ENCODE measurements at regions not wholly inside any gene's neighbourhood (a gene's known extent, or its start where the extent isn't known, plus 50 kb on each side); places are given as distances from the start of the nearest gene placed in this dataset.

DNA sequence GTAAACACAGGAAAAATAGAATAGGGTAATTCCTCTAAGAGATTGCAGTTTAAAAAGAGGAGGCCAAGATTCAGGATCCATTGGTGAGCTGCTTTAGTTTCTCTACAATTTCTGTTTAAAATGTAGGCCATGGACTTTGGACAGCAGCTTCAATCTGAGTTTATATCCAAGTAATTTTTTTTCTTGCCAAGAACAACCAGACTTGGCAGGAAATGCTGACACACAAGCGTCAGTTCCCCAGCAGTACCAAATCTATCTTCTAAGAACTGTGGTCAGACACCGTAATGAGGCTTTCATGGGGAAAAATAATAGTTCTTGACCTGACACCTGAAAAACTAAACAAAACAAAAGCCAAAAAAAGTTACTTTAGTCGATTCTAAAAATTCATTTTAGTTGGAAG is 528.8 kb downstream of the CSNK1G3 start:
- no peaks in the 10 kb centered on the region for H3K4me1 ChIP-seq (ENCODE audit: control insufficient read depth in 3 of 3, insufficient read depth in 3 of 3, low read length in 3 of 3)
- H3K27ac ChIP-seq (ENCODE audit: low read depth, low read length): no peak overlapping the region
- no peak overlapping the region for H3K4me3 ChIP-seq (ENCODE audit: low read length in 3 of 3)

DNA sequence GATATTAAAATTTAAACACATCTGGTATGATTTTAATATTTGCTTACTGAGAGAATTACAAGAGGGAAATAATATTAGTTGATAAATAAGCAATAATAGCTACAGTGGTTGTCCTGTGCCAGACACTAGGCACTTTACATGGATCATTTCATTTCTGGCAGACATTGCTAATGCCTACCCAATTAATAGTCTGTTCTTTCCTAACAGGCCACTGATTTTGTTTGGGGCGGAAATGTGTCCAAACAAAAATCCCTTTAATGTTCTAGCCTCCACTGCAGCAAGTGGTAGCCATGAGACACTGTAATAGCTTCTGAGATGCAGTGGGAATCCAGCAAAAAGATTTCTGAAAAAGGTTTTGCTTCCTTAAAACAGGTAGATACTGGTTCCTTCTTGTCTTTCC is 527.4 kb downstream of the CSNK1G3 start:
- no peaks in the 10 kb centered on the region for H3K4me1 ChIP-seq (ENCODE audit: control insufficient read depth in 3 of 3, insufficient read depth in 3 of 3, low read length in 3 of 3)
- no peaks in the 10 kb centered on the region for H3K36me3 ChIP-seq (ENCODE audit: control insufficient read depth in 3 of 3, insufficient read depth in 3 of 3, low read length in 3 of 3)
- H3K9ac ChIP-seq (ENCODE audit: low read depth in 1 of 3, low read length in 3 of 3): no peak overlapping the region
- H3K27me3 ChIP-seq (ENCODE audit: control insufficient read depth in 3 of 3, insufficient read depth in 3 of 3, low read length in 3 of 3): no peaks in the 10 kb centered on the region
- H3K4me3 ChIP-seq (ENCODE audit: low read length in 3 of 3): no peak overlapping the region
- no peak overlapping the region for H3K27ac ChIP-seq (ENCODE audit: low read depth, low read length)
- peaks cover 0 to 3% (median 0%) of the 10 kb centered on the region in 3 donors for H3K9me3 ChIP-seq (ENCODE audit: control insufficient read depth in 3 of 3, low read length in 3 of 3)

More for the DNA sequence above, 528.8 kb downstream of the CSNK1G3 start:
- Histone ChIP-seq H3K9ac (ENCODE audit: low read depth in 1 of 3, low read length in 3 of 3) (no peak overlapping the region), H3K36me3 (ENCODE audit: control insufficient read depth in 3 of 3, insufficient read depth in 3 of 3, low read length in 3 of 3) (no peaks in the 10 kb centered on the region), H3K27me3 (ENCODE audit: control insufficient read depth in 3 of 3, insufficient read depth in 3 of 3, low read length in 3 of 3) (no peaks in the 10 kb centered on the region), H3K9me3 (ENCODE audit: control insufficient read depth in 3 of 3, low read length in 3 of 3) (peaks cover 0 to 3% (median 0%) of the 10 kb centered on the region in 3 donors)

DNA sequence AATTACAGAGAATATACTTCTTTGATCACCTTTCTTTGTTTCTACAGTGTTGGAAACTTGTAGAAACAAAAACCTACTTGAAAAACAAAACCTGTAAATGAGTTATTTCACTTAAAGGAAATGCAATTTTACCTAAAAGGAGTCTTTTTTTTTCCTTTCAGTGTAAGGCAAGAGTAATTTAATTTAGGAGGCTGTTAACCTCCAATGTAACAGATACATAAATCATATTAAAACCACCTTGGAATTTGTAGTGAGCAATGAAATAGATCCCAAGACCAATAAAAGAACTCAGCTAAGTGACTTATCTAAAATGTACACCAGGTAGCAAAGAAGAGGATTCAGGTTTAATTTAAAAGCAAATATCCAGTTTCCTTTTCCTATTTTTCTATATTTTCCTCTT is 524.8 kb downstream of the CSNK1G3 start:
- no peaks in the 10 kb centered on the region for H3K9me3 ChIP-seq (ENCODE audit: control insufficient read depth in 3 of 3, low read length in 3 of 3)
- H3K4me1 ChIP-seq (ENCODE audit: control insufficient read depth in 3 of 3, insufficient read depth in 3 of 3, low read length in 3 of 3): no peaks in the 10 kb centered on the region
- no peak overlapping the region for H3K9ac ChIP-seq (ENCODE audit: low read depth in 1 of 3, low read length in 3 of 3)
- H3K36me3 ChIP-seq (ENCODE audit: control insufficient read depth in 3 of 3, insufficient read depth in 3 of 3, low read length in 3 of 3): no peaks in the 10 kb centered on the region
- H3K27ac ChIP-seq (ENCODE audit: low read depth, low read length): no peak overlapping the region
- no peak overlapping the region for H3K4me3 ChIP-seq (ENCODE audit: low read length in 3 of 3)
- no peaks in the 10 kb centered on the region for H3K27me3 ChIP-seq (ENCODE audit: control insufficient read depth in 3 of 3, insufficient read depth in 3 of 3, low read length in 3 of 3)

DNA sequence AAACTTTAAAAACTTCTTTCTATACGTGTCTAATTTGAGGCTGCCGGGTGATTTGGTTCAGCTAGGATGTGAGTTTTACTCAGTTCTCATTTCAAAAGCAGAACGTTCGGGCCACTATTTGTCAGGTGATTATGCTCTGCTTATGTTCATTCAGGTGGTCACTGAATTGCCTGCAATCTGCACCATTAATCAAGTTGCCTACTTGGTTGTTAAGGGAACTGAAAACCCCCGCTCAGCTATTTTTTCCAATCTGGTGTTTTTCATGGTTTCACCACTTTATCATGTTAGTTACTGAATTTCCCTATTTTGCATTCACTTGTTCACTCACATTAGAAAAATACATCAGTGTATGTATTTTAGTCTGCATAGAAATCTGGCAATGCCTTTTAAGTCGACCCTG is 523.0 kb downstream of the CSNK1G3 start:
- H3K27me3 ChIP-seq (ENCODE audit: control insufficient read depth in 3 of 3, insufficient read depth in 3 of 3, low read length in 3 of 3): no peaks in the 10 kb centered on the region
- H3K27ac ChIP-seq (ENCODE audit: low read depth, low read length): no peak overlapping the region
- no peak overlapping the region for H3K4me3 ChIP-seq (ENCODE audit: low read length in 3 of 3)
- no peaks in the 10 kb centered on the region for H3K9me3 ChIP-seq (ENCODE audit: control insufficient read depth in 3 of 3, low read length in 3 of 3)
- H3K36me3 ChIP-seq (ENCODE audit: control insufficient read depth in 3 of 3, insufficient read depth in 3 of 3, low read length in 3 of 3): no peaks in the 10 kb centered on the region
- no peak overlapping the region for H3K9ac ChIP-seq (ENCODE audit: low read depth in 1 of 3, low read length in 3 of 3)
- H3K4me1 ChIP-seq (ENCODE audit: control insufficient read depth in 3 of 3, insufficient read depth in 3 of 3, low read length in 3 of 3): no peaks in the 10 kb centered on the region

DNA sequence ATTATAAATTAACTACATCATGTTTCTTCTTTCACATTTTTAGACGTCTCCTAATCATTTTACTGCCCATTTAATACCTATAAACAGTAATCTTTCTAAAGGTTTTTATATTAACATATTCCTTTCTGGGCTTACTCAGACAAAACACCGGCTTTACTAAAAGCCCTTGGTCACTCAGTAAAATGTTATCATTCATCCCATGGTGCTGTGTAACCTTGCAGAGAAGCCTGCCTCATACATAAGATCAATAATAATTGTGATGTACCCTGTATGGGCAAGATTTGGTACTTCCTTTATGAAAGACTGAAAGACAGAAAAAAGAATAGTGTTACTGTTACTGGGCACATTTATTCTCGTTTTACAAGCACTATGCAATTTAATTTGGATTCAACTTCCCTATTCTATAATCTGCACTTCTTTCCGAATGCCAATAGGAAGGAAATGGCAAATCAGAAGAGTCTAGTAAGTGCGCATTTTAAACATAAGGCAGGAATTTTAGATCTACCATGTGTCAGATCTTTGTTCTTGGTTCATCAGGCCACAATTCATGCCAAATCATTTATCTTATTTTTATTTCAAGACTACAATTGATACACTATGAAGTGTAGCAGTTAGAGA is 522.2 kb downstream of the CSNK1G3 start:
- Histone ChIP-seq H3K9ac (ENCODE audit: low read depth in 1 of 3, low read length in 3 of 3) (no peak overlapping the region), H3K27me3 (ENCODE audit: control insufficient read depth in 3 of 3, insufficient read depth in 3 of 3, low read length in 3 of 3) (no peaks in the 10 kb centered on the region), H3K27ac (ENCODE audit: low read depth, low read length) (no peak overlapping the region), H3K4me1 (ENCODE audit: control insufficient read depth in 3 of 3, insufficient read depth in 3 of 3, low read length in 3 of 3) (no peaks in the 10 kb centered on the region), H3K9me3 (ENCODE audit: control insufficient read depth in 3 of 3, low read length in 3 of 3) (no peaks in the 10 kb centered on the region), H3K36me3 (ENCODE audit: control insufficient read depth in 3 of 3, insufficient read depth in 3 of 3, low read length in 3 of 3) (no peaks in the 10 kb centered on the region), H3K4me3 (ENCODE audit: low read length in 3 of 3) (no peak overlapping the region)

DNA sequence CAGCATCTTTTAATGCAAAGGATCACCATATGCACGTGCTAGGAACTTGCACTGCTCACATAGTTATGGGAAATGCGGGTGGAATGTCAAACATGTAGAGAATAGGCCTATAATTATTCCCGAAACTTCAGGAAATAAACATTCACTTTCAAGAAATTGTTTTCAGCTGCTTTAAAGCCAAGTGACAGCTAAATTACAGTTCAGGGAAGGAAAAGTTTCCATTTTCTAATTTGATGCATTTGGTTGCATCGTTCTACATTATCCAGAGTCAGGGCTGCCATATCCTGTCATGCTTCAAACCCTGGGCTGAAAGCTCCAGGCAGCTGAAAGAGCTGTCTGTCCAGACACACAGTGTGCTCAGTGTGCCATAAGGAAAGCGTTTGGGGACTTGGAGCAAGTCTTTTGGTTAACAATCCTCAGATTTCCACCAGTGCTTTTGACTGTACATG is 518.1 kb downstream of the CSNK1G3 start:
- H3K4me3 ChIP-seq (ENCODE audit: low read length in 3 of 3): no peak overlapping the region
- no peaks in the 10 kb centered on the region for H3K36me3 ChIP-seq (ENCODE audit: control insufficient read depth in 3 of 3, insufficient read depth in 3 of 3, low read length in 3 of 3)
- H3K9ac ChIP-seq (ENCODE audit: low read depth in 1 of 3, low read length in 3 of 3): no peak overlapping the region

DNA sequence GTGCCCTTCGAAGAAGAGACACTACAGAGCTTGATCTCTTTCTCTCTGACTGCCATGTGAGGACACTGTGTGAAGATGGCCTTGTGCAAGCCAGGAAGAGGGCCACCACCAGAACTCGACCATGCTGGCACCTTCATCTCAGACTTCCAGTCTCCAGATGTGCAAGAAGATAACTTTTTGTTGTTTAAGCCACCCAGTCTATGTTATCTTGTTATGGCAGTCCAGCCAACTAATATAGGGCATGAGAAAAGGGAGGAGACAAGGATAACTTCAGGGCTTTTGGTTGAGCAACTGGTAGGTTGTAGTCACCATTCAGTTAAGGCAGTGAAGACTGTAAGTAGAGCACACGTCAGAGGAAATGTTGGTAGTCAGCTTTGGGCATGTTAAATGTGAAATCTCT is 515.5 kb downstream of the CSNK1G3 start:
- Histone ChIP-seq H3K9ac (ENCODE audit: low read depth in 1 of 3, low read length in 3 of 3) (no peak overlapping the region), H3K9me3 (ENCODE audit: control insufficient read depth in 3 of 3, low read length in 3 of 3) (no peaks in the 10 kb centered on the region), H3K27ac (ENCODE audit: low read depth, low read length) (no peak overlapping the region), H3K36me3 (ENCODE audit: control insufficient read depth in 3 of 3, insufficient read depth in 3 of 3, low read length in 3 of 3) (no peaks in the 10 kb centered on the region), H3K27me3 (ENCODE audit: control insufficient read depth in 3 of 3, insufficient read depth in 3 of 3, low read length in 3 of 3) (no peaks in the 10 kb centered on the region), H3K4me1 (ENCODE audit: control insufficient read depth in 3 of 3, insufficient read depth in 3 of 3, low read length in 3 of 3) (no peaks in the 10 kb centered on the region), H3K4me3 (ENCODE audit: low read length in 3 of 3) (no peak overlapping the region)

More for the DNA sequence above, 518.1 kb downstream of the CSNK1G3 start:
- H3K27ac ChIP-seq (ENCODE audit: low read depth, low read length): no peak overlapping the region
- H3K4me1 ChIP-seq (ENCODE audit: control insufficient read depth in 3 of 3, insufficient read depth in 3 of 3, low read length in 3 of 3): no peaks in the 10 kb centered on the region
- no peaks in the 10 kb centered on the region for H3K27me3 ChIP-seq (ENCODE audit: control insufficient read depth in 3 of 3, insufficient read depth in 3 of 3, low read length in 3 of 3)
- no peaks in the 10 kb centered on the region for H3K9me3 ChIP-seq (ENCODE audit: control insufficient read depth in 3 of 3, low read length in 3 of 3)

DNA sequence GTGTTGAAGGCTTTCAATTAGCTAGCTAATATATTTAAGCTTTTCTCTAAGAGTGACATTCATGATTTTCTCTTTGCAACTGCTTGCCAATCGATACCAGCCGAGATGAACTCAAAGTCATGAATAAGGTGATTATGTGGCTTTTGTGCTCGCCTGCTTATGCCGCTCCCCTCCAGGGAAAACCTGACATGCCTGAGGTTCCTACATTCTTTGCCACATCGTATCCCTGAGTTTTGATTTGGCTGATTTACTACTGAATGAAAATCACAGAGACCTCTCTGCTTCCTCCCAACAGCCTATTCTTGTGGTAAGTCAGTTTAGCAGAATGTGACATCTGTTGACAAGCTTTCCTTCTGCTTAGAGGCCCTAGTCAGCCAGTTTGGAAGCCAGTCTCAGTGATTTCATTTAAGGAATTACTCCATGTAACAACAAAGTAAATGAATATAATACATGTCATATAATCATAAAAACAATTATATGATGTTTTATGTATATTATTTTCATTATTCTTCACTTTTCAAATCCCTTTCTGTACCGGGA is 513.4 kb downstream of the CSNK1G3 start:
- no peaks in the 10 kb centered on the region for H3K36me3 ChIP-seq (ENCODE audit: control insufficient read depth in 3 of 3, insufficient read depth in 3 of 3, low read length in 3 of 3)
- no peak overlapping the region for H3K4me3 ChIP-seq (ENCODE audit: low read length in 3 of 3)
- H3K27ac ChIP-seq (ENCODE audit: low read depth, low read length): no peak overlapping the region
- H3K9ac ChIP-seq (ENCODE audit: low read depth in 1 of 3, low read length in 3 of 3): no peak overlapping the region
- H3K9me3 ChIP-seq (ENCODE audit: control insufficient read depth in 3 of 3, low read length in 3 of 3): no peaks in the 10 kb centered on the region
- no peaks in the 10 kb centered on the region for H3K27me3 ChIP-seq (ENCODE audit: control insufficient read depth in 3 of 3, insufficient read depth in 3 of 3, low read length in 3 of 3)
- no peaks in the 10 kb centered on the region for H3K4me1 ChIP-seq (ENCODE audit: control insufficient read depth in 3 of 3, insufficient read depth in 3 of 3, low read length in 3 of 3)

DNA sequence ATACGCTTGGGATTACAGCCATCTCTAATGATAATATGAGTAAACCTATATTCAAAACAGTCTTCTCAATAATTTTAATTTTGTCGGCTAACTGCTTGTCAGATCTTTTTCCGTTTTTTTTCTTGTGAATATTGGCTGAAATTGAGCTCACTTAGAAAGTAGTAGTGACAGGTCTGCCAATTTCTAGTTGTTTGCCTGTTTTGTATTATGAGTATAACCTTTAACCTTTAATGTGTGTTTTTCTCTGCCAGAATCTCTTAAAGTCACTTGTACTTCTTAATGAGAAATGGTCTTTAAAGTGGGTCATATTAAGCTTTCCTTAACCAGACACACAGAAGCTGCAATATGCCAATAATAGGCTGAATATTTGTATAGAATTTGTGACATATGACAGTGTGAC is 511.0 kb downstream of the CSNK1G3 start:
- Histone ChIP-seq H3K4me1 (ENCODE audit: control insufficient read depth in 3 of 3, insufficient read depth in 3 of 3, low read length in 3 of 3) (no peaks in the 10 kb centered on the region), H3K27ac (ENCODE audit: low read depth, low read length) (no peak overlapping the region), H3K36me3 (ENCODE audit: control insufficient read depth in 3 of 3, insufficient read depth in 3 of 3, low read length in 3 of 3) (no peaks in the 10 kb centered on the region), H3K9me3 (ENCODE audit: control insufficient read depth in 3 of 3, low read length in 3 of 3) (no peaks in the 10 kb centered on the region), H3K4me3 (ENCODE audit: low read length in 3 of 3) (no peak overlapping the region), H3K9ac (ENCODE audit: low read depth in 1 of 3, low read length in 3 of 3) (no peak overlapping the region), H3K27me3 (ENCODE audit: control insufficient read depth in 3 of 3, insufficient read depth in 3 of 3, low read length in 3 of 3) (no peaks in the 10 kb centered on the region)

DNA sequence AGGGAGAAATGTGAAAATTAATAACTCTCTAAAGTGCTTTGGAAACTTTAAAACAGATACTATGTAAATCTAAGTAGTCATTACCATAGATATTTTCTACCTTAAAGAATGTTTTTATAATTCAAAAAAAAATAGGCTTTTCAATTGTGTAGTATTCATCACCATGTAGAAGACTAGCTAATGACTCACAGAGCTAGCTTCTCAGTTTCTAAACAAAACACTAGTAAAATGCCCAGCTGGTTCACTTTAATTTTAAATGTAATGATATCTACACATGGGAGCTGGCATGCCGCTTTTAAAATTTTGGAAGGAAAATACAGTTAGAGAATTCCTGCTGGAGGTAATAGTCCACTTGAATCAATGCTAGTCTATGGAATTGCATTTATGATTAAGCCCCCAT is 509.8 kb downstream of the CSNK1G3 start:
- Histone ChIP-seq H3K36me3 (ENCODE audit: control insufficient read depth in 3 of 3, insufficient read depth in 3 of 3, low read length in 3 of 3) (no peaks in the 10 kb centered on the region), H3K4me1 (ENCODE audit: control insufficient read depth in 3 of 3, insufficient read depth in 3 of 3, low read length in 3 of 3) (no peaks in the 10 kb centered on the region), H3K9me3 (ENCODE audit: control insufficient read depth in 3 of 3, low read length in 3 of 3) (no peaks in the 10 kb centered on the region), H3K9ac (ENCODE audit: low read depth in 1 of 3, low read length in 3 of 3) (no peak overlapping the region), H3K4me3 (ENCODE audit: low read length in 3 of 3) (no peak overlapping the region), H3K27ac (ENCODE audit: low read depth, low read length) (no peak overlapping the region), H3K27me3 (ENCODE audit: control insufficient read depth in 3 of 3, insufficient read depth in 3 of 3, low read length in 3 of 3) (no peaks in the 10 kb centered on the region)
